ENCODE measurements at regions not wholly inside any gene's neighbourhood (a gene's known extent, or its start where the extent isn't known, plus 50 kb on each side); places are given as distances from the start of the nearest gene placed in this dataset.

DNA sequence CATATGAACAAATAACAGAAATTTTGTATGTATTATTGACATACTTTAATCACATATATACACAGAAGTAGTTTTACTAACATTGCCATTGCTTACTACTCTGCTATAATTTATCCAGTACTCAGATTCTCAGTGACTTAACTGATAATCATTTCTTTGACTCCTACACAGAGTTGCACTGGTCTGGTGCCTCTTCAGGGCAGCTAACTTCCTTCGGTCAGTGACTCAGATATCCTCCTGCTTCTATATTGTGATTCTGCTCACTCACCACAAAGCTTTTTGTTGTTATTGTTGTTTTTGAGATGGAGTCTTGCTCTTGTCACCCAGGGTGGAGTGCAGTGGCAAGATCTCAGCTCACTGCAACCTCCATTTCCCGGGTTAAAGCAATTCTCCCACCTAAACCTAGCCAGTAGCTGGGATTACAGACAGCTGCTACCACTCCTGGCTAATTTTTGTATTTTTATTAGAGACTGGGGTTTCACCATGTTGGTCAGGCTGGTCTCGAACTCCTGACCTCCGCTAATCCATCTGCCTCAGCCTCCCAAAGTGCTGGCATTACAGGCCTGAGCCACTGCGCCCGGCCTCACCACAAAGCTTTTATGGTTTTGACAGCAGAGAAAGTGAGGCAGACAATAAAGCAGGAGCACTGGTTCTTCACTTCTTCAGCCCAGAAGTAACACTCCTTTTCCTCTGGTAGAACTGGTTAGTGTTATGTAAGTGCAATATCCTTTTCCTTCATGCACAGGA, 499.3 kb downstream of the EPHA5 start:
- no peak overlapping the region for H3K27ac ChIP-seq (ENCODE audit: low read depth, low read length)
- no peak overlapping the region for H2BK5ac ChIP-seq (ENCODE audit: low read length)
- no peak overlapping the region for H3K4ac ChIP-seq (ENCODE audit: low read depth, low read length)
- no peak overlapping the region for H3K4me2 ChIP-seq (ENCODE audit: low read length)
- H3K23ac ChIP-seq (ENCODE audit: low read length), result no peak overlapping the region
- no peaks in the 10 kb centered on the region for H3K36me3 ChIP-seq (ENCODE audit: control insufficient read depth, insufficient read depth, low read length)
- no peak overlapping the region for H2BK120ac ChIP-seq (ENCODE audit: low read depth, low read length)
- H4K5ac ChIP-seq (ENCODE audit: low read length), result no peak overlapping the region
- H3K79me2 ChIP-seq (ENCODE audit: control insufficient read depth, insufficient read depth, low read length), result no peaks in the 10 kb centered on the region
- H2AK5ac ChIP-seq (ENCODE audit: low read length), result no peak overlapping the region
- H3K79me1 ChIP-seq (ENCODE audit: low read length), result no peaks in the 10 kb centered on the region
- H3K4me3 ChIP-seq (ENCODE audit: low read length), result no peak overlapping the region
- no peak for DNase-seq
- no peaks in the 10 kb centered on the region for H3K27me3 ChIP-seq (ENCODE audit: insufficient read depth, low read length, poor library complexity)
- WGBS (ENCODE audit: extremely low coverage, insufficient coverage, low lambda C conversion rate), result no CpG with 5 or more reads among the region's 6 CpGs
- no peak overlapping the region for H2BK15ac ChIP-seq (replicated peaks; ENCODE audit: low read depth)
- H4K8ac ChIP-seq (ENCODE audit: low read depth, low read length), result no peak overlapping the region
- no peak overlapping the region for H3K56ac ChIP-seq (ENCODE audit: low read length)
- no peak overlapping the region for H3K18ac ChIP-seq (ENCODE audit: low read length)
- H3K9ac ChIP-seq (ENCODE audit: low read length), result no peak overlapping the region
- no peaks in the 10 kb centered on the region for H3K4me1 ChIP-seq (ENCODE audit: control insufficient read depth, low read depth, low read length)

DNA sequence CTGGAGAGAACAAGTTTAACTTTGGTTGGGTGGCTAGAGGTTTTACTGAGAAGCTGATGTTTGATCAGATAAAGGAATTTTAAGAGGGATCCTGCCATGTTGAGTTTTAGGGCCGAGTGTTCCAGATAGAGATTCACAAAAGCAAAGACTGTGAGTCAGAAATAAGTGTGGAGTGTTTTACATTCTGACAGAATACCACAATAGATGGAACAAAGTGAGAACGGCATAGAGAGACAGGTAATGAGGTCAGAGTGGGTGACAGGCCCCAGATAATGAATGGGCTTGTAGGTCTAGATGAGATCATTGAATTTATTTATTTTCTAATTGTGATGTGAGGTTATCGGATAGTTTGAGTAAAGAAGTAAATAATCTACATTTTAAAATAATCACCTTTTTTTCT, 502.6 kb downstream of the EPHA5 start:
- no peaks in the 10 kb centered on the region for H3K36me3 ChIP-seq (ENCODE audit: control insufficient read depth, insufficient read depth, low read length)
- H3K27ac ChIP-seq (ENCODE audit: low read depth, low read length), result no peak overlapping the region
- no CpG with 5 or more reads among the region's 3 CpGs for WGBS (ENCODE audit: extremely low coverage, insufficient coverage, low lambda C conversion rate)
- H3K4me2 ChIP-seq (ENCODE audit: low read length), result no peak overlapping the region
- H2BK120ac ChIP-seq (ENCODE audit: low read depth, low read length), result no peak overlapping the region
- H3K4me1 ChIP-seq (ENCODE audit: control insufficient read depth, low read depth, low read length), result no peaks in the 10 kb centered on the region
- no peak overlapping the region for H4K5ac ChIP-seq (ENCODE audit: low read length)
- H3K4ac ChIP-seq (ENCODE audit: low read depth, low read length), result no peak overlapping the region
- no peak overlapping the region for H3K56ac ChIP-seq (ENCODE audit: low read length)
- no peak overlapping the region for H2BK15ac ChIP-seq (replicated peaks; ENCODE audit: low read depth)
- H3K27me3 ChIP-seq (ENCODE audit: insufficient read depth, low read length, poor library complexity), result no peaks in the 10 kb centered on the region
- H3K9ac ChIP-seq (ENCODE audit: low read length), result no peak overlapping the region
- no peak overlapping the region for H3K4me3 ChIP-seq (ENCODE audit: low read length)
- no peaks in the 10 kb centered on the region for H3K79me2 ChIP-seq (ENCODE audit: control insufficient read depth, insufficient read depth, low read length)
- DNase-seq, result no peak
- no peak overlapping the region for H2BK5ac ChIP-seq (ENCODE audit: low read length)
- no peak overlapping the region for H4K8ac ChIP-seq (ENCODE audit: low read depth, low read length)
- H3K18ac ChIP-seq (ENCODE audit: low read length), result no peak overlapping the region
- no peak overlapping the region for H3K23ac ChIP-seq (ENCODE audit: low read length)
- H2AK5ac ChIP-seq (ENCODE audit: low read length), result no peak overlapping the region
- no peaks in the 10 kb centered on the region for H3K79me1 ChIP-seq (ENCODE audit: low read length)

DNA sequence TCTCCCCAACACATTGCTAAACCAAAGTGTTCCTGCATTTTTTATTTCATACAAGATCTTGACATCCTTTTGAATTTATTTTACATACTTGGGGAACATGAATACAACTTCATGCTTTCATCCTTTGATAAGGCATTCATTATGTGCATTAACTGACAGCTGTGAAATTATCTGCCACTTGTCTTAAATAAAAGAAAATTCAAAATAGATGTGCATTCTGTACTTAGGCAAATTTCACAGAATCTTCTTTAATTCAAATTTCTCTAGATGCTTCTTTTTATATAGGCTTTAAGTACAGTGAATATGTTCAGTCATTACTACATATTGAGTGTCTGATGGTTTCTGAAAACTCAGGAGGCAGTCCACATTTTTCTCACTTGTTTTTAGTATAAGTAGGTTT, 518.1 kb downstream of the EPHA5 start:
- H4K8ac ChIP-seq (ENCODE audit: low read depth, low read length), result no peak overlapping the region
- H3K27me3 ChIP-seq (ENCODE audit: insufficient read depth, low read length, poor library complexity), result no peaks in the 10 kb centered on the region
- H3K9ac ChIP-seq (ENCODE audit: low read length), result no peak overlapping the region
- no peak overlapping the region for H3K4me2 ChIP-seq (ENCODE audit: low read length)
- H3K4ac ChIP-seq (ENCODE audit: low read depth, low read length), result no peak overlapping the region
- no peak overlapping the region for H2AK5ac ChIP-seq (ENCODE audit: low read length)
- no peaks in the 10 kb centered on the region for H3K79me1 ChIP-seq (ENCODE audit: low read length)
- H3K4me3 ChIP-seq (ENCODE audit: low read length), result no peak overlapping the region
- no peak overlapping the region for H2BK15ac ChIP-seq (replicated peaks; ENCODE audit: low read depth)
- H3K27ac ChIP-seq (ENCODE audit: low read depth, low read length), result no peak overlapping the region
- no peaks in the 10 kb centered on the region for H3K79me2 ChIP-seq (ENCODE audit: control insufficient read depth, insufficient read depth, low read length)
- H4K5ac ChIP-seq (ENCODE audit: low read length), result no peak overlapping the region
- no peak overlapping the region for H2BK120ac ChIP-seq (ENCODE audit: low read depth, low read length)
- no peaks in the 10 kb centered on the region for H3K4me1 ChIP-seq (ENCODE audit: control insufficient read depth, low read depth, low read length)
- no peak overlapping the region for H3K23ac ChIP-seq (ENCODE audit: low read length)
- H3K18ac ChIP-seq (ENCODE audit: low read length), result no peak overlapping the region
- H2BK5ac ChIP-seq (ENCODE audit: low read length), result no peak overlapping the region
- no peaks in the 10 kb centered on the region for H3K36me3 ChIP-seq (ENCODE audit: control insufficient read depth, insufficient read depth, low read length)
- no peak overlapping the region for H3K56ac ChIP-seq (ENCODE audit: low read length)
- no peak for DNase-seq

DNA sequence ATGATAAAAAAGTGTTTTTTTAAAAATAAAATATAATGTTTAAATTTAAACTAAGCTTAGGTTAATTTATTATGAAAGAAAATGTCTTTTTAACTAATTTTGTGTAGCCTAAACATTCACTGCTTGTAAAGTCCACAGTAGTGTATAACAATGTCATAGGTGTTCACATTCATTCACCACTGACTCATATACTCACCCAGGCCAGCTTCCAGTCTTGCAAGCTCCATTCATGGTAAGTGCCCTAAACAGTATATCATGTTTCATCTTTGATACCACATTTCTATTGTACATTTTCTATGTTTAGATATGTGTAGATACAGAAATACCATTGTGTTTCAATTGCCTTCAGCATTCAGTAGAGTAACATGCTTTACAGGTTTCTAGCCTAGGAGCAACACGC, 530.3 kb downstream of the EPHA5 start:
- Histone ChIP-seq H3K56ac (ENCODE audit: low read length) (no peak overlapping the region), H2AK5ac (ENCODE audit: low read length) (no peak overlapping the region), H2BK5ac (ENCODE audit: low read length) (no peak overlapping the region), H4K5ac (ENCODE audit: low read length) (no peak overlapping the region), H3K36me3 (ENCODE audit: control insufficient read depth, insufficient read depth, low read length) (no peaks in the 10 kb centered on the region), H3K27ac (ENCODE audit: low read depth, low read length) (no peak overlapping the region), H2BK15ac (replicated peaks; ENCODE audit: low read depth) (no peak overlapping the region), H3K4me1 (ENCODE audit: control insufficient read depth, low read depth, low read length) (no peaks in the 10 kb centered on the region), H3K18ac (ENCODE audit: low read length) (no peak overlapping the region), H3K4me2 (ENCODE audit: low read length) (no peak overlapping the region), H3K23ac (ENCODE audit: low read length) (no peak overlapping the region), H4K8ac (ENCODE audit: low read depth, low read length) (no peak overlapping the region), H2BK120ac (ENCODE audit: low read depth, low read length) (no peak overlapping the region), H3K27me3 (ENCODE audit: insufficient read depth, low read length, poor library complexity) (no peaks in the 10 kb centered on the region), H3K9ac (ENCODE audit: low read length) (no peak overlapping the region), H3K4me3 (ENCODE audit: low read length) (no peak overlapping the region), H3K79me2 (ENCODE audit: control insufficient read depth, insufficient read depth, low read length) (no peaks in the 10 kb centered on the region), H3K79me1 (ENCODE audit: low read length) (no peaks in the 10 kb centered on the region), H3K4ac (ENCODE audit: low read depth, low read length) (no peak overlapping the region)
- DNase-seq, result no peak
- WGBS (ENCODE audit: extremely low coverage, insufficient coverage, low lambda C conversion rate), result no CpG with 5 or more reads among the region's 1 CpG

DNA sequence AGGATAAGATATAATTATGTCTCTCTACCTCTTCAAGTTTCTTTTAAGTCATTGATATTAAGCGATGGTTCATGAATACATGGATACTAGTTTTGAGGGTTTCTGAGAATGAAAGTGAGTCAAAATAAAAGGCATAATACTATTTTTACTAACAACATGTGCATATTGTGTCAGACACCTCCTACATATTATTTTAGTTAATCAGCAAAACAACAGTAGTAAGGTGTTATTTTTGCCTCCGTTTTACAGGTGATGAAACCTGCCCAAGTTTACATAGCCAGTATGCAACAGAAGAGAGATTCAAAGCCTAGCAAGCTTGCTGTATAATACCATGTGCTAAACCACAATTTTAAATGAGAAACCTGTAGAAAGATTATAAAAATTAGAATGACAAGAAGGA, 544.1 kb downstream of the EPHA5 start:
- H2BK120ac ChIP-seq (ENCODE audit: low read depth, low read length), result no peak overlapping the region
- no peak overlapping the region for H2BK15ac ChIP-seq (replicated peaks; ENCODE audit: low read depth)
- no peak overlapping the region for H3K23ac ChIP-seq (ENCODE audit: low read length)
- H4K8ac ChIP-seq (ENCODE audit: low read depth, low read length), result no peak overlapping the region
- H3K56ac ChIP-seq (ENCODE audit: low read length), result no peak overlapping the region
- no peak overlapping the region for H4K5ac ChIP-seq (ENCODE audit: low read length)
- no peak overlapping the region for H3K4ac ChIP-seq (ENCODE audit: low read depth, low read length)
- no peaks in the 10 kb centered on the region for H3K27me3 ChIP-seq (ENCODE audit: insufficient read depth, low read length, poor library complexity)
- no peak overlapping the region for H3K27ac ChIP-seq (ENCODE audit: low read depth, low read length)
- no peak overlapping the region for H3K4me3 ChIP-seq (ENCODE audit: low read length)
- H3K9ac ChIP-seq (ENCODE audit: low read length), result no peak overlapping the region
- no peak for DNase-seq
- no peaks in the 10 kb centered on the region for H3K79me2 ChIP-seq (ENCODE audit: control insufficient read depth, insufficient read depth, low read length)
- no peak overlapping the region for H2BK5ac ChIP-seq (ENCODE audit: low read length)
- H2AK5ac ChIP-seq (ENCODE audit: low read length), result no peak overlapping the region
- H3K18ac ChIP-seq (ENCODE audit: low read length), result no peak overlapping the region
- no peaks in the 10 kb centered on the region for H3K36me3 ChIP-seq (ENCODE audit: control insufficient read depth, insufficient read depth, low read length)
- H3K79me1 ChIP-seq (ENCODE audit: low read length), result no peaks in the 10 kb centered on the region
- no peaks in the 10 kb centered on the region for H3K4me1 ChIP-seq (ENCODE audit: control insufficient read depth, low read depth, low read length)
- H3K4me2 ChIP-seq (ENCODE audit: low read length), result no peak overlapping the region
- WGBS (ENCODE audit: extremely low coverage, insufficient coverage, low lambda C conversion rate), result no CpG with 5 or more reads among the region's 2 CpGs

DNA sequence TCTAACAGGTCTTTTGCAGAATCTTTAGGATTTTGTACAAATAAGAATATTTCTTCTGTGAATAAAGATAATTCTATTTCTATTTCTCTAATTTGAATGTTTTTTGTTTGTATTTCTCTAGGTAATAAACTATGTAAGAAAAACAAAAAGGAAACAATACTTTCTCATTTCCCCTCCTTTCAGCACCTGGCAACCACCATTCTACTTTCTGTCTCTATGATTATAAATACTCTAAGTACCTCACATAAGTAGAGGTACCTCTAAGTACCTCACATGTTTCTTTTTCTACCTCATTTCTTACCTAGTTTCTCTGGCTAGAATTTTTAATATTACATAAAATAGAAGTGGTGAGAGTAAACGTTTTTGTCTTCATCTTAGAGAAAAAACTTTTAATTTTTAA, 550.0 kb downstream of the EPHA5 start:
- Histone ChIP-seq H3K23ac (ENCODE audit: low read length) (no peak overlapping the region), H2AK5ac (ENCODE audit: low read length) (no peak overlapping the region), H3K36me3 (ENCODE audit: control insufficient read depth, insufficient read depth, low read length) (no peaks in the 10 kb centered on the region), H3K4me1 (ENCODE audit: control insufficient read depth, low read depth, low read length) (no peaks in the 10 kb centered on the region), H3K79me2 (ENCODE audit: control insufficient read depth, insufficient read depth, low read length) (no peaks in the 10 kb centered on the region), H2BK120ac (ENCODE audit: low read depth, low read length) (no peak overlapping the region), H3K9ac (ENCODE audit: low read length) (no peak overlapping the region), H2BK5ac (ENCODE audit: low read length) (no peak overlapping the region), H3K4me3 (ENCODE audit: low read length) (no peak overlapping the region), H2BK15ac (replicated peaks; ENCODE audit: low read depth) (no peak overlapping the region), H4K8ac (ENCODE audit: low read depth, low read length) (no peak overlapping the region), H3K27me3 (ENCODE audit: insufficient read depth, low read length, poor library complexity) (no peaks in the 10 kb centered on the region), H3K18ac (ENCODE audit: low read length) (no peak overlapping the region), H3K56ac (ENCODE audit: low read length) (no peak overlapping the region), H3K27ac (ENCODE audit: low read depth, low read length) (no peak overlapping the region), H4K5ac (ENCODE audit: low read length) (no peak overlapping the region), H3K4me2 (ENCODE audit: low read length) (no peak overlapping the region), H3K4ac (ENCODE audit: low read depth, low read length) (no peak overlapping the region), H3K79me1 (ENCODE audit: low read length) (no peaks in the 10 kb centered on the region)
- no peak for DNase-seq
- WGBS (ENCODE audit: extremely low coverage, insufficient coverage, low lambda C conversion rate), result no CpG with 5 or more reads among the region's 1 CpG
